DMS53 treated with DMSO at 0.1 percent for 48 hours (cell line): ENCODE measurements at regions not wholly inside any gene's neighbourhood (a gene's known extent, or its start where the extent isn't known, plus 50 kb on each side); places are given as distances from the start of the nearest gene placed in this dataset.

Experiments
- DNase-seq: peaks from one replicate; lab custom pipeline; 2025; ENCODE audit not compliant: unreplicated experiment; lab: John Stamatoyannopoulos, UW

GRCh38 chr21:28790335-28790734 is 202.3 kb downstream of the LTN1 start:
- DNase-seq = no peak

DNA sequence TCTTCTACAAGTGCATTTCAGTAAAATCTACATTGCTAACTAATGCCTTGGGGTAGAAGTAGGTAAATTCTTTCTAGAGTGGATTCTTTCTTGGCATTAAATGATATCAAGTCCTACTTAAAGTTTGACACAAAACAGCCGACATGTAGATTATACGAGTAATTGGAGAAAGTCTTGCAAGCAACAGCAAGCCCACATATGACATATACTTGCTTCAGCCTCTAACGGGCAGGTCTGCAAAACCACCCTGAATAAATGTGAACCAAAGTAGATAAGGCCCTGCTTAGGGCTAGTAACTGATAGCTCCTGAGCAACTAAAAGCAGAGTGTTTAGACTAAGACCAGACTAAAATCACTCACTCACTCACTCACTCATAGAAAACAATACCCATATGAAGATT is 203.2 kb downstream of the LTN1 start:
- DNase-seq = no peak

- no peak for DNase-seq
These were observed 204.6 kb downstream of the LTN1 start for GRCh38 chr21:28788030-28788429.

DNA sequence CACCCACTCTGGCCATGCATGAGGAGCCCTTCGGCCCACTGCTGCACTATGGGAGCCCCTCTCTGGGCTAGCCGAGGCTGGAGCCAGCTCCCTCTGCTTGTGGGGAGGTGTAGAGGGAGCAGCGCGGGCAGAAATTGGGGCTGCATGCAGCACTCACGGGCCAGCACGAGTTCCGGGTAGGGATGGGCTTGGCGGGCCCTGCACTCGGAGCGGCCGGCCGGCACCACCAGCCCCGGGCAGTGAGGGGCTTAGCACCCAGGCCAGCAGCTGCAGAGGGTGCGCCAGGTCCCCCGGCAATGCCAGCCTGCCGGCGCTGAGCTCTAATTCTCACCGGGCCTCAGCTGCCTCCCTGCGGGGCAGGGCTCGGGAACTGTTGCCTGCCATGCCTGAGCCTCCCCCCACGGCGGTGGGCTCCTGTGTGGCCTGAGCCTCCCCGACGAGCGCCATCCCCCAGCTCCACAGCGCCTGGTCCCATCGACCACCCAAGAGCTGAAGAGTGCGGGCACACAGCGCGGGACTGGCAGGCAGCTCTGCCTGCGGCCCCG is 209.0 kb downstream of the LTN1 start:
- DNase-seq = no peak

- DNase-seq = peak; percentile 3
These were observed 210.9 kb downstream of the LTN1 start for GRCh38 chr21:28781602-28782276.

DNA sequence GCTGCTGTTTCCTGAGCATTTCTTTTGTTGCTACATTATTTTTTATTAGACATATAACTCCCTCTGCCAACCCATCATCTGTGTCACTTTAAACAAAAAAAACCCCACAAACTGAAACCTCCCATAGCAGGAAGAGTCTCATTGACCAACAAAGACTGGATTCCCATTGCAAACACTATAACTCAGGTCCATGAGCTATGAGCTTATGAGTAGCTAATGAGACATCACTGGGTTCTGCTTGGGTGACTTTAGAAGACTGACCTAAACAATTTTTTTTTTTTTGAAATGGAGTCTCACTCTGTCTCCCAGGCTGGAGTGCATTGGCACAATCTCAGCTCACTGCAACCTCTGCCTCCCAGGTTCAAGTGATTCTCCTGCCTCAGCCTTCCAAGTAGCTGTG is 212.8 kb downstream of the LTN1 start:
- DNase-seq = no peak

- no peak for DNase-seq
These were observed 216.4 kb downstream of the LTN1 start for GRCh38 chr21:28776251-28776650.

- DNase-seq = no peak
These were observed 217.6 kb downstream of the LTN1 start for GRCh38 chr21:28775071-28775470.

DNA sequence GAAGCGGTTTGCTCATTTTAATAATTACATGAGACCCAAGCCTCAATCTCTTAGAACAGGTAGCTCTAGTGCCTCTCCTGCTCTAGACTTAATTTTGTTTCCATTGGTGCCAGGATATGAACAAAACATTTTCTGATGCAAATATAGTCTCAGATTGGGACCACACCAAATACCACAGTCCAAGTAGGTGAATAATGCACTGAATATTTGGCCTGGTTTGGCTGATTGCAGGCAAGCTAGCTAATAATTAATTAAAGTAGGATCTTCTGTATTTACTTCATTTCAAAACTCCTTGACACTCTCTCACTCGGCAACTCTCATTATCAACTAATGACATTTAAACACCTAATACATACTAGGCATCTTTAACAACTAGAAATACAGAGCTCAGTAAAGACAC is 219.6 kb downstream of the LTN1 start:
- no peak for DNase-seq

DNA sequence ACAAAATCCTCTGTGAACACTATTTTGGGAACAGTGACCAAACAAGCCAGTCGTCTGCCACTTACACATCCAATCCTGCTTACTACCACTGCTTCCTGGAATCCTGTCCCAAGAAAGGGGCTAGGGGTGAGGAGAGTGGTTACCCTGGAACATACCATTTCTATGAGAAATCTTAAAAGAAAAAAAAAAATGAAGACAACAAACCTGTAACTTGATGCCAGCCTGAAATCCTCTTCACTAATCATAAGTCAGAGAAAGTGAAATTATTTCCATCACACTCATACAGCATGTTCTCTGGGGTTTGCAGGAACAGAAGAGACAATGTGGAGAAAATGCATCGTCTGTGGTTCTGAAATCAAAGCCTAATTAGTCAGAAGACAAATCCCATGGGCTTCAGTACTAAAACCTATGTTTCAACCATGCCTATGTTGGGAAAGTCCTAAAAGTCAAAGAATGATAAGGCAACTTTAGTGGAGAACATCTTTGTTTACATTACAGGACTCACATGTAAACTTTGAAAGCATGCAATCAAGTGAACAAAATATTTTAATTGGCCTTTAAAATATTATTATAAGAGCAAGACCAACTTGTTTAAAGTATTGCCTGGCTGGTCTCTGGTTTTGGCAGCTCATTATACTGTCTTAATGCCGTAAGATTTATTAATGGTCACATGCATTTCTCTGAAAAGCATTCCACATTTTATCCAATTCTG is 220.7 kb downstream of the LTN1 start:
- no peak for DNase-seq

- DNase-seq = no peak
These were observed 221.6 kb downstream of the LTN1 start for GRCh38 chr21:28770867-28771661.

- DNase-seq = no peak
These were observed 223.0 kb downstream of the LTN1 start for GRCh38 chr21:28769683-28770082.

DNA sequence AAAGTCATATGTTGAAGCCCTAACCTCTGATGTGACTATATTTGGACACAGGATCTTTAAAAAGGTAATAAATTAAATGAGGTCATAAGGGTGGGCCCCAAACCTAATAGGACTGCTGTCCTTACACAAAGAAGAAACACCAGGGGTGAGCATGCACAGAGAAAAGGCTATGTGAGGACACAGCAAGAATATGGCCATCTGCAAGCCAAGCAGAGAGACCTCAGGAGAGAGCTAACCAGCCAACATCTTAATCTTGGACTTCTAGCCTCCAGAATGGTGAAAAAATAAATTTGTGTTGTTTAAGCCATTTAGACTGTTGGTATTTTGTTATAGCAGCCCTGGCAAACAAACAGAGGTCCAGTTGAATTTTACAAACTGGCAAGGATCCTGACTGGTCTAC is 223.9 kb downstream of the LTN1 start:
- DNase-seq = no peak

GRCh38 chr21:28767523-28767922 is 225.2 kb downstream of the LTN1 start:
- DNase-seq = no peak

DNA sequence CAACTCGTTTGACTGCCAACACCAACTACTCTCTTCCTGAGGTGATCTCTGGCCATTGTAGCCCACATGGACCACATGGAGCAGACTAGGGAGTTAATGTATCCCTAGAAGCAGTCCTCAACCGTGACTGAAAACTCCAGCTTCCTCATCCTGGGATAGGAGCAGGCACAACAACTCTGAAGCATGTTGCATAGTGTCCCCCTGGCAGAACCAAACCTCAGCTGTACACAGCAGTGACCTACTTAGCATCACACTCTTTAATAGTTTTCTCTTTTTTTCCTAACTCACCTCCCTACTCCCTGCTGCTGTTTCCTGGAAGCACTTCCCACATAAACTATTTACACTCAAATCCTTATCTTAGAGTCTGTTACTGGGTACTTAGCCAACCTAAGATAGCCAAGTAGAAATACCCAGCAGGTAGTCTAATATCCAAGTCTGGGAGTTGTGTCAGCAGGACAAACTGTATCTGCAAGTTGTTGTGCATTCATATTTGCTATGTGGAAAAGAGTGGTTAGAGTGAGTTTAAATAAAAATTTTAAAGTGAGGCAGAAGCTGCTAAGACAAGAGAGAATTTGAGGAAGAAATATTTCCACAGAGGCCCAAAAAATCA is 228.8 kb downstream of the LTN1 start:
- no peak for DNase-seq

DNA sequence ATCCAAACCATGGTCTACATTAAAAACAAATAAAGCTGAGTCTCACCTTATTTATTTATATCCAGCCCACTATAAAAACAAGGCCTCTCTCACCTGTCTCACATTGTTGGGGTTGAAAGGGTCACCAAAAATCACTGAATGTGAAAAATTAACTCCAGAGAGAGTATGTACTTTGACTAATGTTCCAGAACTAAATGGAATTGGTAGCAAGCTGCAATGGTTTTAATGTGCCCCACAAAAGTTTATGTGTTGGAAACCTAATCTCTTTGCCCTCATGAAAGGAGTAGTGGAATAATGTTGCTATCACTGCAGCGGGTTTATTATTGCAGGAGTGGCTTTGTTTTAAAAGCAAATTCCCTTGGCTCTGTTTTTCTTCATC is 230.3 kb downstream of the LTN1 start:
- DNase-seq = no peak

DNA sequence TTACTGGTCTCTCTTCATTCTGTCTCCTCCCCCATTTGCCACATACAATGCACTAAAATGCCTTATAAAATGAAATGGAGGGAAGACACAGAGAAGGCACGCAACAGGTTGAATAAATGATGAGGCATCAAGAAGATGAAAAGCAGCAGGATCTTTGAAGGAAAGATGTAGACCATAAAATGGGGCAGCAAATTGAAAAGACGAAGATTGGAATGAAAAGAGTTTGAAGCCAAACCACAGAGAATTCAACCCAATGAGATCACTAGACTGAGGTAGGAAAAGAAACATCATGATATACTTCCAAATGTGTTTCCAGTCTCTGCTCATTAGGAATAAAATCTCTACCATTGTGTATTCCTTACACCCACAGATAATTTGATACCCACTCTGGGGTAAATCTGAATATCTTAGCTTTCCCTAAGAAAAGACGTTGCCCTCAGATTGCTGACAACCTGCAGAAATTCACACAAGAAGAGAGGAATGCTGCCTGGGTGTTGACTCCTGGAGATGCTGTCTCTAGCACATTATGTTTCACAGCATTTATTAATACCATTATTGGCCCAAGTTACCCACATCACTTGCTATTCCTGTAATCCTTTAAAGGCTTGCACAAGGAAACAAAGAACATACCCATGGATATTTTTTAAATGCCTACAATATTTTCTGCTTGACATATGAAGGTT is 230.9 kb downstream of the LTN1 start:
- DNase-seq = no peak

- no peak for DNase-seq
These were observed 233.8 kb downstream of the LTN1 start for GRCh38 chr21:28758883-28759242.

DNA sequence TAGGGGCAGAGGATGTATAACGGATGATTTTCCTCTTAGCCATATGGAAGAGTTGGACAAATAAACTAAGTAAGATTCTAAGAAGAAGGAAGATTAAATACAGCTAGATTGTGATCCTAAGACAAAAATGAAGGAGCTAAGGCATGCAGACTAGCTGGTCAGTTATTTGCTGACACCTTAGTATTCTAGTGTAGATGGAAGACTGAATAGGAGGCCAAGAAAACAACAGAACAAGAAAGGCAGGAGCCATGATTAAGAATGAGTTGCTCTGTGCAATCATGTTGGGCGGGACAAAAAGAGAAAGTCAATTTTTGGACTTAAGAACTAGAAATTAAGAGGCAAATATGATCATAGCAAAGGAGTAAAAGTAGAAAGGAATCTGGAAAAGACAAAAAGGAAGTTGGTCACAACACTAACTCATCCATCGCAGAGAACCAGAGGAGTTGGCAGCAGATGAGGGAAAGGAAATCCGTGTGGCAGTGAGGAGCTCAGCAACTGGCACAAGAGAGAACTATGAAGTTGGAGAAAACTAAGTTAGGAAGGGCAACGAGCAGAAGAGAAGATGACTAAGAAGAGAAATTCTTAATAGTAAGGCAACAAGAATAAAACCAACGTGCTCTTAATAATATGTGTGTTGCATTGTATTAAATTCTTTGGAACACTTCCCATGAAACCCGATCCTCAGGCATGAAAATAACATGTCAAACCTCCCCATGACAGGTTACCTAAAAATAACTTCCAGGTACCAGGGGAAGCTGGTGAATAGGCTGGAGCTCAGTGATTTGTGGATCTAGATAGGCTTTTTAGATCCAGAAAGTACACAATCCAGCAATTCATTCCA is 234.4 kb downstream of the LTN1 start:
- DNase-seq = no peak

DNA sequence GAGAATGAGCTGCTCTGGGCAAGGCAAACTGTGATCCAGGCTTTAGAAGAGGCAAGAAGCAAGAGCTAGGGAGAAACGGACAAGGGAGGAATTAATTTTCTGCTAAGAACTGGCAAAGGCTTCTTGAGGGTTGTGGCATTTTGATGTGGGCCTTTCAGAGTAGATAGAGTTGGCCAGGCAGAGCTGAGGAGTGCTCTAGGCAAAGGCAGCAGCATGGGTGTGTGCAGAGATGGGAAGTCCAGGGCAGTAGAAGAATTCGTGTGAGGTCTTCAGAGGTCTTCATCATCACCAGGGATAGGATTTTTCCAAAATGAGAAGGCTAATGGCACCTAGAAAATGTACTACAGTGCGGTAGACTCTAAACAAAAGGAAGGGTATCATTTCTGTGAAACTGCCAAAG is 237.8 kb downstream of the LTN1 start:
- DNase-seq = no peak
